H9 (cell line): ENCODE measurements at regions not wholly inside any gene's neighbourhood (a gene's known extent, or its start where the extent isn't known, plus 50 kb on each side); places are given as distances from the start of the nearest gene placed in this dataset.

Source experiments
- DNase-seq: peaks from one replicate; pipeline ENCODE4 v3.0.0-alpha.2; 2017
- H2AFZ ChIP-seq: one replicate; pipeline ENCODE4 v1.6.1; 2013; ENCODE audit warnings: mild to moderate bottlenecking, low read length, control low read depth, moderate library complexity
- H2AK5ac ChIP-seq: 2 replicates; pipeline ENCODE4 v1.6.1; 2013; ENCODE audit warnings: low read length, control low read depth, mixed read lengths; ENCODE audit not compliant: insufficient read length
- H2BK120ac ChIP-seq: one replicate; pipeline ENCODE4 v1.6.1; 2013; ENCODE audit warnings: low read depth, mild to moderate bottlenecking, low read length, control low read depth, inconsistent platforms; ENCODE audit not compliant: poor library complexity, severe bottlenecking
- H2BK12ac ChIP-seq: 2 replicates; pipeline ENCODE4 v1.6.1; 2013; ENCODE audit warnings: low read length, control low read depth, mixed read lengths, low read depth; ENCODE audit not compliant: insufficient read length
- H2BK15ac ChIP-seq: 2 replicates; pipeline ENCODE4 v1.6.1; 2013; ENCODE audit warnings: low read depth, low read length, control low read depth
- H2BK20ac ChIP-seq: one replicate; pipeline ENCODE4 v1.6.1; 2013; ENCODE audit warnings: low read depth, mild to moderate bottlenecking, low read length, control low read depth, inconsistent platforms; ENCODE audit not compliant: poor library complexity, severe bottlenecking
- H2BK5ac ChIP-seq: 2 replicates; pipeline ENCODE4 v1.6.1; 2013; ENCODE audit warnings: low read length, control low read depth, mixed read lengths; ENCODE audit not compliant: insufficient read length
- H3K14ac ChIP-seq: 2 replicates; pipeline ENCODE4 v1.6.1; 2013; ENCODE audit warnings: low read length, control low read depth; ENCODE audit not compliant: insufficient read depth
- H3K18ac ChIP-seq: 2 replicates; pipeline ENCODE4 v1.6.1; 2013; ENCODE audit warnings: low read depth, mild to moderate bottlenecking, mixed read lengths, low read length, control low read depth; ENCODE audit not compliant: insufficient read length
- H3K23ac ChIP-seq: 2 replicates; pipeline ENCODE4 v1.6.1; 2013; ENCODE audit warnings: low read length, control low read depth, mixed read lengths, low read depth; ENCODE audit not compliant: insufficient read length
- H3K23me2 ChIP-seq: 2 replicates; pipeline ENCODE4 v1.6.1; 2013; ENCODE audit warnings: low read depth, mild to moderate bottlenecking, mixed read lengths, low read length, control low read depth; ENCODE audit not compliant: insufficient read length, poor library complexity, severe bottlenecking
- H3K27ac ChIP-seq: 2 replicates; pipeline ENCODE4 v1.5.1; 2013; ENCODE audit warnings: low read length, control low read depth, mixed read lengths, low read depth; ENCODE audit not compliant: insufficient read length
- H3K27me3 ChIP-seq: 2 replicates; pipeline ENCODE4 v1.6.1; 2013; ENCODE audit warnings: low read length, control low read depth, inconsistent platforms; ENCODE audit not compliant: insufficient read depth
- H3K4ac ChIP-seq: 2 replicates; pipeline ENCODE4 v1.6.1; 2013; ENCODE audit warnings: low read depth, mild to moderate bottlenecking, control low read depth, inconsistent platforms, low read length, moderate library complexity
- H3K4me1 ChIP-seq: 2 replicates; pipeline ENCODE4 v1.6.1; 2013; ENCODE audit warnings: low read length, control low read depth, inconsistent platforms; ENCODE audit not compliant: insufficient read depth
- H3K4me2 ChIP-seq: 2 replicates; pipeline ENCODE4 v1.6.1; 2013; ENCODE audit warnings: low read length, control low read depth, mixed read lengths; ENCODE audit not compliant: insufficient read length, insufficient read depth
- H3K56ac ChIP-seq: 2 replicates; pipeline ENCODE4 v1.6.1; 2013; ENCODE audit warnings: low read depth, mild to moderate bottlenecking, mixed read lengths, low read length, control low read depth; ENCODE audit not compliant: insufficient read length
- H3K79me1 ChIP-seq: 2 replicates; pipeline ENCODE4 v1.6.1; 2013; ENCODE audit warnings: low read depth, mild to moderate bottlenecking, moderate library complexity, low read length, control low read depth, inconsistent platforms; ENCODE audit not compliant: insufficient read depth, poor library complexity, severe bottlenecking
- H3K79me2 ChIP-seq: 2 replicates; pipeline ENCODE4 v1.6.1; 2013; ENCODE audit warnings: low read length, control low read depth, inconsistent platforms; ENCODE audit not compliant: insufficient read depth
- H3K9ac ChIP-seq: 2 replicates; pipeline ENCODE4 v1.6.1; 2013; ENCODE audit warnings: low read length, control low read depth, mixed read lengths; ENCODE audit not compliant: insufficient read length; ENCODE audit errors: extremely low read depth
- H3K9me3 ChIP-seq: one replicate; pipeline ENCODE4 v1.6.1; 2013; ENCODE audit warnings: low read depth, low read length, inconsistent platforms; ENCODE audit not compliant: control insufficient read depth
- H3T11ph ChIP-seq: one replicate; pipeline ENCODE4 v1.6.1; 2013; ENCODE audit warnings: mild to moderate bottlenecking, low read length, control low read depth, inconsistent platforms
- H4K20me1 ChIP-seq: one replicate; pipeline ENCODE4 v1.6.1; 2013; ENCODE audit not compliant: control insufficient read depth, insufficient read length, insufficient read depth
- H4K5ac ChIP-seq: 2 replicates; pipeline ENCODE4 v1.6.1; 2013; ENCODE audit warnings: low read depth, mild to moderate bottlenecking, mixed read lengths, low read length, control low read depth; ENCODE audit not compliant: insufficient read length
- H4K8ac ChIP-seq: replicated peaks from 2 replicates; pipeline ENCODE4 v1.6.1; 2013; ENCODE audit warnings: low read length, control low read depth, mixed read lengths, low read depth; ENCODE audit not compliant: insufficient read length
- H4K91ac ChIP-seq: 2 replicates; pipeline ENCODE4 v1.6.1; 2013; ENCODE audit warnings: low read depth, mild to moderate bottlenecking, moderate library complexity, mixed read lengths, low read length, control low read depth; ENCODE audit not compliant: insufficient read length
- H3K27ac Mint-ChIP-seq, 3 experiments: 2 replicates in 2 of 3; 3 replicates in 1 of 3; pipeline ENCODE4 v1.8.0; 2020 to 2021; ENCODE audit warnings: mixed read lengths in 3 of 3, mild to moderate bottlenecking in 1 of 3, moderate library complexity in 1 of 3
- H3K27me3 Mint-ChIP-seq: 2 replicates; pipeline ENCODE4 v1.8.0; 2021; ENCODE audit warnings: low read depth, mild to moderate bottlenecking, moderate library complexity, mixed read lengths
- H3K36me3 Mint-ChIP-seq, 3 experiments: 2 replicates in 2 of 3; 3 replicates in 1 of 3; pipeline ENCODE4 v1.8.0; 2020 to 2021; ENCODE audit warnings: low read depth in 3 of 3, mixed read lengths in 3 of 3; ENCODE audit not compliant: insufficient read depth in 1 of 3
- H3K4me1 Mint-ChIP-seq, 2 experiments: 2 replicates each; pipeline ENCODE4 v1.8.0; 2020; ENCODE audit warnings: mixed read lengths in 2 of 2
- H3K4me3 Mint-ChIP-seq, 2 experiments: 2 replicates in 1 of 2; 3 replicates in 1 of 2; pipeline ENCODE4 v1.8.0; 2020 to 2021; ENCODE audit warnings: mild to moderate bottlenecking in 2 of 2, mixed read lengths in 2 of 2, moderate library complexity in 1 of 2
- H3K9me3 Mint-ChIP-seq, 2 experiments: 2 replicates in 1 of 2; 3 replicates in 1 of 2; pipeline ENCODE4 v1.8.0; 2020; ENCODE audit warnings: mild to moderate bottlenecking in 2 of 2, mixed read lengths in 2 of 2, moderate library complexity in 1 of 2
- WGBS: extraction: QIAGEN DNeasy Blood & Tissue Kit; methylation state at CpG from one replicate; pipeline ENCODE4 v1.1.7; 2013; ENCODE audit warnings: missing lambda C conversion rate, low lambda C conversion rate, mixed read lengths; ENCODE audit not compliant: insufficient read length; ENCODE audit errors: extremely low coverage; 5-methylcytosine and 5-hydroxymethylcytosine counted together
- TF ChIP-seq, protein P1 (sequence below): fragments of 200-600 bp; sonication (generic); conservative IDR thresholded peaks from 3 replicates; pipeline ENCODE4 v1.8.0; 2021; ENCODE audit warnings: antibody characterized with exemption, mild to moderate bottlenecking

DNA sequence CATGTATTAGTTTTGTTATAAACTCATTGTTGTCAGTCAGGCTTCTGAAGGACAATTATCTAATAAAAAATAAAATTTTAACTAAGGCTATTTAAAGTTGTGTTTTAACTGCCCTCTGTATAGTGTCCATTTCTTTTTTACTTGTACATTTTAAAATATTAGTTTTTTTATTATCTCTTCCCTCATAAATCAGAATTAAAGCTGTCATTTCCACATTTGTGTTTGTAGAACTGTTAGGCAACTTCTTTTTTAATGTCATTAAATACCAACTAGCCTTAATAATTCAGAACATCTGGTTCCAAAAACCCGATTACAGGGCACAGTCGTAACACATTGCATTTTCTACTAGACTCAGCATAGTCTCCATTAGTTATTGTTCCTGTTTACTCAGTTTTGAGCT, 1749.0 kb upstream of the CELF4 start:
- H2BK12ac ChIP-seq = no peak overlapping the region
- H3K14ac ChIP-seq = no peak overlapping the region
- TF ChIP-seq, protein P1, sequence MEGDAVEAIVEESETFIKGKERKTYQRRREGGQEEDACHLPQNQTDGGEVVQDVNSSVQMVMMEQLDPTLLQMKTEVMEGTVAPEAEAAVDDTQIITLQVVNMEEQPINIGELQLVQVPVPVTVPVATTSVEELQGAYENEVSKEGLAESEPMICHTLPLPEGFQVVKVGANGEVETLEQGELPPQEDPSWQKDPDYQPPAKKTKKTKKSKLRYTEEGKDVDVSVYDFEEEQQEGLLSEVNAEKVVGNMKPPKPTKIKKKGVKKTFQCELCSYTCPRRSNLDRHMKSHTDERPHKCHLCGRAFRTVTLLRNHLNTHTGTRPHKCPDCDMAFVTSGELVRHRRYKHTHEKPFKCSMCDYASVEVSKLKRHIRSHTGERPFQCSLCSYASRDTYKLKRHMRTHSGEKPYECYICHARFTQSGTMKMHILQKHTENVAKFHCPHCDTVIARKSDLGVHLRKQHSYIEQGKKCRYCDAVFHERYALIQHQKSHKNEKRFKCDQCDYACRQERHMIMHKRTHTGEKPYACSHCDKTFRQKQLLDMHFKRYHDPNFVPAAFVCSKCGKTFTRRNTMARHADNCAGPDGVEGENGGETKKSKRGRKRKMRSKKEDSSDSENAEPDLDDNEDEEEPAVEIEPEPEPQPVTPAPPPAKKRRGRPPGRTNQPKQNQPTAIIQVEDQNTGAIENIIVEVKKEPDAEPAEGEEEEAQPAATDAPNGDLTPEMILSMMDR = no peak
- no peak for DNase-seq
- no peak overlapping the region for H3K4me2 ChIP-seq
- no peaks in the 10 kb centered on the region for H3K27me3 Mint-ChIP-seq
- no peak overlapping the region for H3K4ac ChIP-seq
- H3K23me2 ChIP-seq = no peaks in the 10 kb centered on the region
- H3K4me1 ChIP-seq = no peaks in the 10 kb centered on the region
- H3K79me1 ChIP-seq = no peaks in the 10 kb centered on the region
- no peak overlapping the region for H4K5ac ChIP-seq
- no peak overlapping the region for H3K9ac ChIP-seq
- H3K18ac ChIP-seq = no peak overlapping the region
- H2AFZ ChIP-seq = no peak overlapping the region
- no CpG with 5 or more reads among the region's 2 CpGs for whole genome bisulfite sequencing
- H3K27ac Mint-ChIP-seq = no peak overlapping the region
- H3K23ac ChIP-seq = no peak overlapping the region
- H4K20me1 ChIP-seq = no peaks in the 10 kb centered on the region
- no peak overlapping the region for H2BK20ac ChIP-seq
- no peak overlapping the region for H4K91ac ChIP-seq
- H3K4me3 Mint-ChIP-seq = no peak overlapping the region
- H3K36me3 Mint-ChIP-seq = peaks cover 13 to 20% (median 17%) of the 10 kb centered on the region in 3 experiments
- H3K9me3 ChIP-seq = peaks cover 6% of the 10 kb centered on the region
- H4K8ac ChIP-seq = no peak overlapping the region
- no peaks in the 10 kb centered on the region; a peak in 2 of 4 replicates for H3K4me1 Mint-ChIP-seq
- H3K56ac ChIP-seq = no peak overlapping the region
- H3K27me3 ChIP-seq = no peaks in the 10 kb centered on the region
- no peak overlapping the region for H2BK120ac ChIP-seq
- no peak overlapping the region for H2AK5ac ChIP-seq
- no peaks in the 10 kb centered on the region for H3K79me2 ChIP-seq
- H2BK15ac ChIP-seq = no peak overlapping the region
- H3K9me3 Mint-ChIP-seq = peaks cover 8 to 15% of the 10 kb centered on the region in 2 experiments
- no peak overlapping the region for H2BK5ac ChIP-seq
- H3K27ac ChIP-seq = no peak overlapping the region
- no peak overlapping the region for H3T11ph ChIP-seq
